NCI-H2107 treated with DMSO at 0.1 percent for 48 hours (cell line): ENCODE measurements at regions not wholly inside any gene's neighbourhood (a gene's known extent, or its start where the extent isn't known, plus 50 kb on each side); places are given as distances from the start of the nearest gene placed in this dataset.
"Not testable (repeated sequence)": the region's sequence is repeated elsewhere in the genome, so short reads cannot be mapped to it uniquely, and the experiment has no call there.

Experiments used
- DNase-seq: peaks from one replicate; lab custom pipeline; 2025; ENCODE audit not compliant: unreplicated experiment; lab: John Stamatoyannopoulos, UW

GRCh38 chr10:53107711-53108110, 335.1 kb upstream of the MBL2 start:
- no peak for DNase-seq

- DNase-seq = no peak
Measured at GRCh38 chr10:53102424-53102823, 329.8 kb upstream of the MBL2 start.

GRCh38 chr10:53093878-53094277, 321.3 kb upstream of the MBL2 start:
- DNase-seq = no peak

- DNase-seq = no peak
Measured at GRCh38 chr10:53091574-53091973, 319.0 kb upstream of the MBL2 start.

DNA sequence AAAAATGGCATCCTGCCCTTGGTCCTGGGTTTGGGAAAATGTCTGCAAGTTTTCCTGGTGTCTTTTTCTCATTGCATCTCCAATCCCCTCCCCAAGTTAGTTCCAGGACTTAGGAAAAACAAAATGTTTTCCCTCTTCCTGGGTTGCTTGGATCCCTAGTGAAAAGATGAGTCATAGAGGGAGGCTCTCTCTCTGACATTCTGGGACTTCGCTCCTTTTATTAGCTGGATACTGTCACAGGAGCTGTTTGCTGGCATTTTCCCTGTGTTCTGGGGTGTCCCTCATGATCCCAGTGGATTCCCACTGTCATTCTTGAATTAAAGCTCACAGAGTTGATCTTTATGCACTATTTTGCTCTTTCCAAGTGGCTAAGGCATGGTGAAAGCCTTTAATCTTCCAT, 316.4 kb upstream of the MBL2 start:
- no peak for DNase-seq

- no peak for DNase-seq
Measured at GRCh38 chr10:53079283-53079682, 306.7 kb upstream of the MBL2 start.

- DNase-seq = no peak
Measured at GRCh38 chr10:53076948-53077347, 304.4 kb upstream of the MBL2 start.

GRCh38 chr10:53075469-53075868, 302.9 kb upstream of the MBL2 start:
- no peak for DNase-seq

GRCh38 chr10:53072144-53072543, 299.6 kb upstream of the MBL2 start:
- no peak for DNase-seq

DNA sequence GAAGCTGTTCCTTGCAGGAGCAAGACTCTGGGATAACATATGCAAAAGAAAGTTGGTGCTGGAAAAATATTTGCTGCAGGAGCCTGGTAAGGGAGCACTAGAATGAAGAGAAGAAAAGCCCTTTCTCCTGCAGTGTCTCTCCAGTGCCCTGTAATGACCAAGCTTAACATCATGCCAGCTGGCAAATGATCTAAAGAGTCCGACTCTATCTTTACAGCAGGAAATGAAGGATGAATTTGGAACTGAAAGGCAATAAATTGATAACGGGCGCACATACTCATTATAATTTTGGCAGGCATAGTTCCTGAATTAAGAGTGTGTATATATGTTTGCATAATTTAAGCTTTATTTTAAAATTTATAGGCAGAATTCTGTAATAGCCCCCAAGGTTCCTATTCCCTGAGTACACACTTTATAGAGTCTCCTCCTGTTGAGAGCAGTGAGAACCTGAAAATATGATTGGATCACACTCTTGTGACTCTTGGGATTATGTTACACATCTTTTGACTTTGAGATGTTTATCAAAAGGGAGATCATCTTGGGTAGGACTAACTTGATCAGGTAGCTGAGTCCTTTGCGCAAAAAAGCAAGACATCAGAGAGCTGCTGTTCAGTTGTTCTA, 299.0 kb upstream of the MBL2 start:
- no peak for DNase-seq

- no peak for DNase-seq
Measured at GRCh38 chr10:53069013-53069412, 296.4 kb upstream of the MBL2 start.

DNA sequence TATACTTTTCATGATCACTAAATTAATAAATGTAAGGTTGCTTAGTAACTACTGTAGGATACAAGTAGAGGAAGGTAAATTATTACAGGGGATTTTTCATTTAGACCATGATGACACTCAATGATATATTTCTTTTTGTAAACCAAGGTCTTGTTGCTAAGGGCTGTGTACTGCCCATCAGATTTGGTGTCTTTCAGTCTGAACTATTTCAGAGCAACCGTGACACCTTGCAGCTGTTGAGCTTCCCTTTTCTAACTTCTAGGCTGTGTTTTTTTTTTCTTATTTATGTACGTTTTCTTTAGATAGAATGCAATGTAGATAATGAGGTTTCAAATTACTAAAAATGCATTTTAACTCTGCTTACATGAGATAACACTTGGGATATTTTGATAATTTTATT, 292.0 kb upstream of the MBL2 start:
- DNase-seq = no peak

DNA sequence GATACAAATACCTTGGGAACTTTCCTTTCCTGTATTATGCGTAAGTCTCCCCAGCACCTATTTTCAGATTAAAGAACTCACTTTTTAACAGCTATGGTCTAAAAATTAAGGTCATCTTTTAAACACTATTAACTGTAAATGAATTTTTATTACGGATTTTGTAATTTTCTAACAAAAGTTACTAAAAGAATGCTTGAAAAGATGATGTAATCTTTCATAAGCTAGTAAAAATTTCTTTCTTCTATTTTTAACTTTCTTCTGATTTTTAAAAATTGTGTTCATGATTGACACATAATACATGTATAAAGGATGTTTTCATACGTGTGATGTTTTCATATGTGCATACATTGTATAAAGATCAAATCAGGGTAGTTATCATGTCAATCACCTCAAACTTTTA, 291.2 kb upstream of the MBL2 start:
- DNase-seq = no peak

- no peak for DNase-seq
Measured at GRCh38 chr10:53052521-53053164, 280.1 kb upstream of the MBL2 start.

- DNase-seq = no peak
Measured at GRCh38 chr10:53045315-53045714, 272.7 kb upstream of the MBL2 start.

DNA sequence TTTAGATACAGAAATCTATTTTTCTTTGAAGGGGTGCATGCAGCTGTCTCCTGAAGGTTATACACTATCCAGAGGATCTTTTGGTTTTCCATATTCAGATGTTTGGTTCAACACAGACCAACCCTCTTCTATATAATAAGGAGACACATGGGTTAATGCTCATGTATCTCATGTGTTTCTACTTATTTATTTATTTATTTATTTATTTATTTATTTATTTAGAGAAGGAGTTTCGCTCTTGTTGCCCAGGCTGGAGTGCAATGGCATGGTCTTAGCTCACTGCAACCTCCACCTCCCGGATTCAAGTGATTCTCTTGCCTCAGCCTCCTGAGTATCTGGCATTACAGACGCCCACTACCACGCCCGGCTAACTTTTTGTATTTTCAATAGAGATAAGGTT, 263.2 kb upstream of the MBL2 start:
- DNase-seq = not testable (repeated sequence)

DNA sequence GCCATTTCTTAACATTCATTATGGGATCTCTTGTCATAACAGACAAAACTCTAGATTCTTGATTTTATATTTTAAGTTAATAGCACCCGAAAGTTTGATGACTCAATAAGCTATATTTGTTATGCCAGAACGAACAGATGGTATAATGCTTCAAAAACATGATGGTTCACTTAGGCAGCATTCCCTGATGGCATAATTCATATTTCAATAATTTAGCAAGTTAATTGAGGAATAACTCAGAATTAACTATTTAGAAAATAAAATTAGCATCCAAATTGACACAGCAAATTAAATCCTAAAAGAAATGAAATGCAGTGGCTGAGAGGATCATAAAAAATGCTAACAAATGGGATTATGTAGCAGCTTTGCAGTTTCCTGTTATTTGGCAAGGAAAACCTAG, 260.8 kb upstream of the MBL2 start:
- no peak for DNase-seq

DNA sequence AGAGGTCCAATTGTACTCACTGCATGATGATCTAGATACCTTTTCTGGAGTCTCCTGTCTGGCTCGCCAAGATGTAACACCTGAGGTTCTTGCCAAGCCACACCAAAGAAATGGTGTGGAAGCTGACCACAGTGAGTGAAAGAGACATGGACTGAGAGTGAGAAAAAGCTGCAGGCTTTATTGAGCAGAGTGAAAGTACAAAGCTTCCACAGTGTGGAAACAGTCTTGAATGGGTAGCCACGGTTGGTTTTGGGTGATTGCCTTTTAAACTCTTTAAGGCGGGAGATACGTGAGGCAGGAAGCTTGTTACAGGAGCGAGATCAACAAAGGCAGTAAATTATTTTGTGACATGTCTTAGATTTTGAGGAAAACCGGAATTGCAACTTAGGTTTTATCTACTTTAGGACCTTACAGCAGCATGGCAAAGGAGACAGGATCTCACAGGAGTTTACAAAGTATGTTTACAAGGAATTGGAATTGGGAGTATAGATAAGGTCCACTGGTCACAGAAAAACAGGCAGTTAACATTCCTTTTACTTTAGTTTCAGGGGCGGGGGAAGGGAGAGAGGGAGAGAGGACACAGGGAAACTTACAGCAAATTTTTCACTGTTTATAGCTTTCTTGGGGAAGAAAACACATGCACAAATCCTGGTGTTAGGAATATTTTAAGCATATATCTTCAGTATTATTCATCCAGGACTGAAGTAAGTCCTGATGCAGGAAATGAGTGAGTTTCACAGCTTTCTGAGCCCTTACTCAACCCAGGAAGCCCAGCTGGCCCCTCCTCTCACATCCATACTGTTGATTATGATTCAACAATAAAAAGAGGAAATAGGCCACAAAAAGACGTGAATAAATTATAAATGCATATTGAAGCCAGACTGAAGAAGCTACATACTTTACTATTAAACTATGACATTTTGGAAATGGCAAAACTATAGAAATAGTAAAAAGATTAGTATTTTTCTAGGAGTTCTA, 257.6 kb upstream of the MBL2 start:
- not testable (repeated sequence) for DNase-seq

- DNase-seq = no peak
Measured at GRCh38 chr10:53029449-53029848, 256.9 kb upstream of the MBL2 start.

GRCh38 chr10:53025765-53026164, 253.2 kb upstream of the MBL2 start:
- DNase-seq = not testable (repeated sequence)

GRCh38 chr10:53025172-53025711, 252.7 kb upstream of the MBL2 start:
- no peak for DNase-seq

DNA sequence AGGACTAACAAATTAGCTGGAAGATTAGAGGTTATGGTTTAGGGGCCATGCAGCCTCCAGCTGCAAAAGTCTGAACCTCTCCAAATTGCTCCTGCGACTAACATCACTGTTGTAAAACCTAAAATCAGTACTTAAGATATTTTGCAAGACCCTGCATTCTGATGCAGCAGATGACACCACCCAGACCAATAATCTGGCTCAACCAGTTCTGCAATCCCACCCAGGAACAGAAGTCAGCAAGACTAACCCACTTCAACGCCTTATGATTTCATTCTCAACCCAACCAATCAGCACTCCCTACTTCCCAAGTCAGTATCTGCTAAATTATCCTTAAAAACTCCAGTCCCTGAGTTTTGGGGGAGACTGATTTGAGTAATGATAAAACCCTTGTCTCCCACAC, 250.8 kb upstream of the MBL2 start:
- no peak for DNase-seq
